Activated naive CD4-positive, alpha-beta T cell treated with anti-CD3 and anti-CD28 coated beads, Interleukin-2, amount 50 U/mL, for 24 hours (primary cell): ENCODE measurements at regions not wholly inside any gene's neighbourhood (a gene's known extent, or its start where the extent isn't known, plus 50 kb on each side); places are given as distances from the start of the nearest gene placed in this dataset.
"Not testable (repeated sequence)": the region's sequence is repeated elsewhere in the genome, so short reads cannot be mapped to it uniquely, and the experiment has no call there.

Experiments
- H3K27ac Mint-ChIP-seq: one replicate; pipeline ENCODE4 v1.8.0; 2021; ENCODE audit warnings: mild to moderate bottlenecking, mixed read lengths
- H3K27me3 Mint-ChIP-seq: one replicate; pipeline ENCODE4 v1.8.0; 2021; ENCODE audit warnings: mixed read lengths
- H3K36me3 Mint-ChIP-seq: one replicate; pipeline ENCODE4 v1.8.0; 2021; ENCODE audit warnings: mixed read lengths
- H3K4me1 Mint-ChIP-seq: one replicate; pipeline ENCODE4 v1.8.0; 2021; ENCODE audit warnings: mixed read lengths
- H3K4me3 Mint-ChIP-seq: one replicate; pipeline ENCODE4 v1.8.0; 2021; ENCODE audit warnings: mild to moderate bottlenecking, mixed read lengths
- H3K9me3 Mint-ChIP-seq: one replicate; pipeline ENCODE4 v1.8.0; 2021; ENCODE audit warnings: mixed read lengths

- Mint-ChIP-seq H3K27ac (no peak overlapping the region), H3K36me3 (no peaks in the 10 kb centered on the region), H3K4me3 (no peak overlapping the region), H3K4me1 (no peaks in the 10 kb centered on the region), H3K27me3 (no peaks in the 10 kb centered on the region), H3K9me3 (peaks cover 15% of the 10 kb centered on the region)
Observed at GRCh38 chr4:116561768-116562167, 523.6 kb downstream of the TRAM1L1 start.

DNA sequence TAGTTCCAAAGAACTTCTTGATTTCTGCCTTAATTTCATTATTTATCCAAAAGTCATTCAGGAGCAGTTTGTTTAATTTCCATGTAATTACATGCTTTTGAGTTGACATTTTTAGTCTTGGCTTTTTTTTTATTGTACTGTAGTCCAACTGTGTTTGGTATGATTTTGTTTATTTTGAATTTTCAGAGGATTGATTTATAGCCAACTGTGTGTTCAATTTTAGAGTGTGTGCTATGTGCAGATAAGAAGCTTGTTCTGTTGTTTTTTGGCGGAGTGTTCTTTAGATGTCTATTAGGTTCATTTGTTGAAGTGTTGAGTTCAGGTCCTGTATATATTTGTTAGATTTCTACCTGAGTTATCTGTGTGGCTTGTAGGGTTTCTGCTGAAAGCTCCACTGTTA is 533.6 kb downstream of the TRAM1L1 start:
- Mint-ChIP-seq H3K4me1 (no peaks in the 10 kb centered on the region), H3K36me3 (no peaks in the 10 kb centered on the region), H3K4me3 (no peak overlapping the region), H3K27me3 (no peaks in the 10 kb centered on the region), H3K9me3 (no peaks in the 10 kb centered on the region), H3K27ac (no peak overlapping the region)

- Mint-ChIP-seq H3K4me3 (no peak overlapping the region), H3K27me3 (no peaks in the 10 kb centered on the region), H3K27ac (no peak overlapping the region), H3K9me3 (peaks cover 9% of the 10 kb centered on the region), H3K4me1 (no peaks in the 10 kb centered on the region), H3K36me3 (no peaks in the 10 kb centered on the region)
Observed at GRCh38 chr4:116547632-116548031, 537.7 kb downstream of the TRAM1L1 start.

- H3K4me3 Mint-ChIP-seq: no peak overlapping the region
- peaks cover 9% of the 10 kb centered on the region for H3K9me3 Mint-ChIP-seq
- H3K36me3 Mint-ChIP-seq: no peaks in the 10 kb centered on the region
- no peaks in the 10 kb centered on the region for H3K27me3 Mint-ChIP-seq
- H3K27ac Mint-ChIP-seq: no peak overlapping the region
- no peaks in the 10 kb centered on the region for H3K4me1 Mint-ChIP-seq
Observed at GRCh38 chr4:116546759-116547158, 538.6 kb downstream of the TRAM1L1 start.

DNA sequence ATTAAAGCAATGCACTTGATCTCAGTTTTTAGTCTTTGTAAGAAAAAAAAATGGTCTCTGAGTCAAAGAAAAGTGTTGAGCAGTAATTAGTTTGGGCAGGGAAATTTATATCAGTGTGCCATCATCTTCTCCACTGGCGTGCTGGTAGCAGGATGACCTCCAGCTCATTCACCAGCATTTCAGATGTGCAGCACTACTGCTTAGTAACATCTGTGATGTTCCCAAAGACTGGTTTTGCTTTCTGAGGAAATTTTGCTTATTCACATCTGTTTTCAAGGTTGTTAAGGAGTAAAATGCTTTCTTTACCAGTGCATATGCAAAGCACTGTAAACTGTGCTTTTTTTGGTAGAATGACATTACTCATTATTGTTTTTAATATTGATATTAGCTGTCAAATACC is 540.4 kb downstream of the TRAM1L1 start:
- Mint-ChIP-seq H3K4me3 (no peak overlapping the region), H3K4me1 (no peaks in the 10 kb centered on the region), H3K36me3 (no peaks in the 10 kb centered on the region), H3K9me3 (peaks cover 9% of the 10 kb centered on the region), H3K27ac (no peak overlapping the region), H3K27me3 (no peaks in the 10 kb centered on the region)

DNA sequence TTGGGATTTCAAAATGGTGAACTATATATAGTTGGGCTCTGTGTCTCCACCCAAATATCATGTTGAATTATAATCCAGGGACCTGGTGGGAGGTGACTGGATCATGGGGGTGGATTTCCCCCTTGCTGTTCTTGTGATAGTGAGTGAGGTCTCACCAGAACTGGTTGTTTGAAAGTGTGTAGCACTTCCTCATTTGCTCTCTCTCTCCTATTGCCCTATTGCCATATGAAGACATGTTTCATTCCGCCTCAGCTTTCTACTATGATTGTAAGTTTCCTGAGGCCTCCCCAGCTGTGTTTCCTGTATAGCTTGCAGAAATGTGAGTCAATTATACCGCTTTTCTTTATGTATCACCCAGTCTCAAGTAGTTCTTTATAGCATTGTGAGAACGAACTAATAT is 545.6 kb downstream of the TRAM1L1 start:
- no peaks in the 10 kb centered on the region for H3K36me3 Mint-ChIP-seq
- H3K9me3 Mint-ChIP-seq: peaks cover 9% of the 10 kb centered on the region
- no peaks in the 10 kb centered on the region for H3K4me1 Mint-ChIP-seq
- no peaks in the 10 kb centered on the region for H3K27me3 Mint-ChIP-seq
- H3K4me3 Mint-ChIP-seq: no peak overlapping the region
- H3K27ac Mint-ChIP-seq: no peak overlapping the region

DNA sequence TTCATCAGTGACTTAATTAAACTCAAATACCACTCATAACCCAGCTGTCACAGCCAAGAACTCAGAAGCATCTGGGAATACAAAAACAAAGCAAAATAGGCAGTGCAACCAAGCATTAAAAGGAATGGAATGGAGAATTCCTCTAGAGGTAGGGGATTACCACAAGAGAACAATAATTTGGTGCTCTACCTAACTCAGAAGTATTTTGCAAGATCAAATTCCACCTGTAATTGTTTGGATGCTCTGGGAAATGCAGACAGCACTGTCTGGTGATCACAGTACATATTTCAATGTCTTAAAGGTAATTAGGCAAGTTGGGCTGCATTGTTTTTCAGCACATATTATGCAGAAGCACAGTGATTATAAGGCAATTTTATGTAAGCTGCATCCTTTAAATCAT is 547.5 kb downstream of the TRAM1L1 start:
- no peaks in the 10 kb centered on the region for H3K4me1 Mint-ChIP-seq
- H3K27ac Mint-ChIP-seq: no peak overlapping the region
- H3K9me3 Mint-ChIP-seq: no peaks in the 10 kb centered on the region
- H3K27me3 Mint-ChIP-seq: no peaks in the 10 kb centered on the region
- H3K36me3 Mint-ChIP-seq: no peaks in the 10 kb centered on the region
- H3K4me3 Mint-ChIP-seq: no peak overlapping the region

DNA sequence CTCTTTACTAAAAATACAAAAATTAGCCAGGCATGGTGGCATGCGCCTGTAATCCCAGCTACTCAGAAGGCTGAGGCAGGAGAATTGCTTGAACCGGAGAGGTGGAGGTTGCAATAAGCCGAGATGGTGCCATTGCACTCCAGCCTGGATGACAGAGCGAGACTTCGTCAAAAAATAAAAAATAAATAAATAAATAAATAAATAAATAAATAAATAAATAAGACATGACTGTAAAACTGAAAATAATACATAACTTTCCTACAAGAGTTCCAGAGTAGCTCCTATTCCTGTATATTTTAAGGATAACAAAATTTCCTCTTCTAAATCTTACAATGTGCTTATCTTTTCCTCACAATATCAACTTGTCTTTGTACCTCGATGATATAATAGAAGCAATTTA is 549.4 kb downstream of the TRAM1L1 start:
- not testable (repeated sequence) for H3K4me1 Mint-ChIP-seq, H3K27me3 Mint-ChIP-seq, H3K4me3 Mint-ChIP-seq, H3K27ac Mint-ChIP-seq, H3K9me3 Mint-ChIP-seq, H3K36me3 Mint-ChIP-seq

GRCh38 chr4:116531870-116532269 is 553.5 kb downstream of the TRAM1L1 start:
- Mint-ChIP-seq H3K27ac (no peak overlapping the region), H3K36me3 (no peaks in the 10 kb centered on the region), H3K27me3 (no peaks in the 10 kb centered on the region), H3K9me3 (no peaks in the 10 kb centered on the region), H3K4me1 (peaks cover 3% of the 10 kb centered on the region), H3K4me3 (no peak overlapping the region)

GRCh38 chr4:116531026-116531425 is 554.4 kb downstream of the TRAM1L1 start:
- no peaks in the 10 kb centered on the region for H3K27me3 Mint-ChIP-seq
- peaks cover 3% of the 10 kb centered on the region for H3K4me1 Mint-ChIP-seq
- no peaks in the 10 kb centered on the region for H3K9me3 Mint-ChIP-seq
- no peaks in the 10 kb centered on the region for H3K36me3 Mint-ChIP-seq
- no peak overlapping the region for H3K4me3 Mint-ChIP-seq
- no peak overlapping the region for H3K27ac Mint-ChIP-seq

GRCh38 chr4:116530048-116530447 is 555.3 kb downstream of the TRAM1L1 start:
- H3K27ac Mint-ChIP-seq: no peak overlapping the region
- no peak overlapping the region for H3K4me3 Mint-ChIP-seq
- H3K27me3 Mint-ChIP-seq: no peaks in the 10 kb centered on the region

DNA sequence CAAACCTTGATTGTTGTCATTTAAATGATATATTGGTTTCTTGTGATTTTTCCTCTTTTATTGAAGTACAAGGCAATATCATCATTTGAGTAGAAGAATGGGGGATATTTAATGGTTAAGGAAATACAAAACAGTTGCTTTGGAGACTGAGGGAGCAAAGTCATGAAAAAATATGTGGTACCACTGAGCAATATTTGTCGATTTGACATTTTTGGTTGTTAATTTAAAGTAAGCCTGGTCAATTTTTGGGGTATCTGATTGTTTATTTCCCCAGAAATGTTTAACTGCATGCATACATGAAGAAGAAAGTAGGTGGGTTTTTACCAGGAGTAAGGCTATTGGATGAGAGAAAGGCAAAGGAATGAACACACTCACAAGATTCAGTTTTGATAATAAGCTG is 556.2 kb downstream of the TRAM1L1 start:
- H3K4me1 Mint-ChIP-seq: peaks cover 3% of the 10 kb centered on the region
- no peaks in the 10 kb centered on the region for H3K9me3 Mint-ChIP-seq
- no peaks in the 10 kb centered on the region for H3K27me3 Mint-ChIP-seq
- H3K36me3 Mint-ChIP-seq: no peaks in the 10 kb centered on the region
- no peak overlapping the region for H3K4me3 Mint-ChIP-seq
- H3K27ac Mint-ChIP-seq: no peak overlapping the region

More at GRCh38 chr4:116530048-116530447, 555.3 kb downstream of the TRAM1L1 start:
- no peaks in the 10 kb centered on the region for H3K9me3 Mint-ChIP-seq
- no peaks in the 10 kb centered on the region for H3K36me3 Mint-ChIP-seq
- H3K4me1 Mint-ChIP-seq: peaks cover 3% of the 10 kb centered on the region

GRCh38 chr4:116522922-116523321 is 562.5 kb downstream of the TRAM1L1 start:
- Mint-ChIP-seq H3K27ac (no peak overlapping the region), H3K4me3 (no peak overlapping the region), H3K4me1 (no peaks in the 10 kb centered on the region), H3K9me3 (peaks cover 5% of the 10 kb centered on the region), H3K27me3 (no peaks in the 10 kb centered on the region), H3K36me3 (no peaks in the 10 kb centered on the region)

DNA sequence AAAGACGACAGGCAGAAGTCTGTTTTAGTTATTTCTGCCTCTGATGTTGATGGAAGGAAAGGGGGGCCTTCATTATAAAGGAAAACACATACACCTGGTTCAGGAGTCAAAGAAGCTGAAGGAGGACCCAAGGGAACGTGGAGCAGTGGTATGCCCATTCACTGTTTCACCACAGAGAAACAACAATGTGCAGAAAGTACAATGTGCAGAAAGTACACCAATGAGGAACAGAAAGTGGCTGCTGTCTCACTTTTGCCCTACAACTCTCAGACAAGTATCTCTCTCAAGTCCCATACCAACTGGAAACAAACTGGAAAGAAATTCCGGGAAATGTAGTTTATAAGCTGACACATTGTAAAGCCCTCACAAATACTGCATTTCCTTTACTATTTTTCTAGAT is 564.5 kb downstream of the TRAM1L1 start:
- H3K4me3 Mint-ChIP-seq: no peak overlapping the region
- H3K4me1 Mint-ChIP-seq: no peaks in the 10 kb centered on the region
- peaks cover 10% of the 10 kb centered on the region for H3K9me3 Mint-ChIP-seq
- no peaks in the 10 kb centered on the region for H3K27me3 Mint-ChIP-seq
- H3K36me3 Mint-ChIP-seq: no peaks in the 10 kb centered on the region
- no peak overlapping the region for H3K27ac Mint-ChIP-seq

- Mint-ChIP-seq H3K36me3 (no peaks in the 10 kb centered on the region), H3K9me3 (peaks cover 10% of the 10 kb centered on the region), H3K27me3 (no peaks in the 10 kb centered on the region), H3K27ac (no peak overlapping the region), H3K4me1 (no peaks in the 10 kb centered on the region), H3K4me3 (no peak overlapping the region)
Observed at GRCh38 chr4:116516711-116517110, 568.7 kb downstream of the TRAM1L1 start.

GRCh38 chr4:116515959-116516358 is 569.4 kb downstream of the TRAM1L1 start:
- Mint-ChIP-seq H3K9me3 (peaks cover 10% of the 10 kb centered on the region), H3K27me3 (no peaks in the 10 kb centered on the region), H3K27ac (no peak overlapping the region), H3K36me3 (no peaks in the 10 kb centered on the region), H3K4me3 (no peak overlapping the region), H3K4me1 (no peaks in the 10 kb centered on the region)

- Mint-ChIP-seq H3K4me3 (no peak overlapping the region), H3K27me3 (no peaks in the 10 kb centered on the region), H3K27ac (no peak overlapping the region), H3K9me3 (peaks cover 6% of the 10 kb centered on the region), H3K4me1 (no peaks in the 10 kb centered on the region), H3K36me3 (no peaks in the 10 kb centered on the region)
Observed at GRCh38 chr4:116512552-116512951, 572.8 kb downstream of the TRAM1L1 start.
